Germinal center (tissue), 1 donor: ENCODE measurements at regions not wholly inside any gene's neighbourhood (a gene's known extent, or its start where the extent isn't known, plus 50 kb on each side); places are given as distances from the start of the nearest gene placed in this dataset.

Experiments used
- DNase-seq: peaks from one replicate; pipeline ENCODE4 v3.0.0; 2012; ENCODE audit warnings: mixed read lengths, low spot score

GRCh38 chr11:128299132-128299726, 288.1 kb downstream of the ETS1 start:
- DNase-seq, result no peak

DNA sequence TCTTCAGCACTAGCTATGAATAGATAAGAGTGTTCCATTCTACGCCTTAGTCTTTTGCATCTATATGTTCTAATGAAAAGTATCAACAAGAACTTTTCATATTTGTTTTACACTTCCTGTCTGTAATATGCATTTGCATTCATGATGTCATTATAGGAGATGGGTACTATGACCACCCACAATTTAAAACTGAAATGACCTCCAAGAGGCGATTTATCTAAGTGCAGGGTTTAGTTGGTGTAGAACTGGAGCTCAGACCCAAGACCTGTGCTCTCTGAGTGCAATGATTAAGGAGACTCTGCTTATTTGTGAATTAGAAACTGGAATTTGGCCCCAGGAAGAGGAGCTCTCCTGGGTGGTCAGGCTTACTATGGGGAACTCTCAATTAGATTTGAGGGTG, 289.1 kb downstream of the ETS1 start:
- DNase-seq, result no peak

GRCh38 chr11:128297805-128298204, 289.6 kb downstream of the ETS1 start:
- DNase-seq, result no peak

DNA sequence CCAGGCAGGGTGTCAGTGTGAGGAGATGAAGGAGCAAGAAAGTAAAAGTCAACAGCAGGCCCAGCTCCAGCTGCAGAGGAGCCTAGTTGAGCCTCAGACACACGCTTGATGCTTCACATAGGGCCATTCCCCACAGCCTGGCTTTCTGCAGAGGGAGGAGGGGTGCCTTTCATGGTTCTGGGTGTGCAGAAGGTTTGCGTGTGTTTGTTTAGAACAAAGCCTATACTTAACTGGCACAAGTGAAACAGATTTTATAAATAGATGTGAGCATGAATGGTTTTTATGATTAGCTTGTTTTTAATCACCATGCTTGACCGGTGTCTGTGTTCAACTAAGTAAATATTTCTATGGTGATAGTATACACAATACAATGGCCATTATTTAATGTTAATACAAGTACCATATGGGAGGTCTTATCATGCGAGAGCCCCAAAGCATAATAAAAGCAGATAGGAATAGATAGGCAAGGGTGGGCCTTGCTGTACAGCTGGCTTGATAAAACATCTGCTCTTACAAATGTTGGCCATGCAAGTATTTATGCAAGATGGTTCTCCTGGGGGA, 290.2 kb downstream of the ETS1 start:
- DNase-seq, result no peak

DNA sequence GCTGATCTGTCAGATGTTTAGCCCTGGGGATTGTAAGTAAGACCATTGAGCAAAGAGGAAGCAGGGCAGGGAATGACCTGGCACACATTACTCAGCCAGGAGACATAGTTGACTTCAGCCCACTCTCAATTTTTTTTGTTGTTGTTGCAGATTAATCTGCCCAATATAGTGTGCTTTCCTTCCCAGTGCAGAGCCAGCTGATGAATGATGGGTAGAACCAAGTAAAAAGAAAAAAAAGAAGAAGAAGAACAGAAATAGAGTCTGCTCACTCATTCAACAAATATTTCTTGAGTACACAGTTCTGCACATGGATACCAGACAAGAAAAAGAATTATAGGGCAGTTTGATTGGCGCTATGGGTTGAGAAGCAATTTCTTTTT, 292.7 kb downstream of the ETS1 start:
- DNase-seq, result no peak

GRCh38 chr11:128294001-128294670, 293.2 kb downstream of the ETS1 start:
- DNase-seq, result no peak

GRCh38 chr11:128291835-128292234, 295.5 kb downstream of the ETS1 start:
- peak; percentile 53 for DNase-seq

DNA sequence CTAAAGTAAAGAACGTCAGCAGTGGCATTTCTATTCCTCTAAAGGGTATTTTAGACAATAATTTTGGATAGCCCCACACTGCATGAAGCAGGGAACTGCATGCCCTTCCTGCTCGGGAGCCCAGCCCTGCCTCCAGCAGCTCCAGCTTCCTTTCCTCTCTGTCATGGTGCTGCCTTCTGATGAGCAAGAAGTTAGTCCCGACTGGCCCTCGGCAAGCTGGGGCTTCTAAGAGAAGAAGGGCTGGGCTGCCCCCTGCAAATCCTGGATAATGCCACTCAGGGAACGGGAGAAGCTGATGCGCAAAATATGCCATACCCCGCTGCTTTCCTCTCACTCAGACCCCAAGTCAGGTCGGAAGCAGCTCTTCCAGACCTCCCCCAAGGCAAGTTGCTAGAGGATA, 296.4 kb downstream of the ETS1 start:
- DNase-seq, result peak; percentile 14

GRCh38 chr11:128290106-128290840, 297.1 kb downstream of the ETS1 start:
- DNase-seq, result peak; percentile 86

DNA sequence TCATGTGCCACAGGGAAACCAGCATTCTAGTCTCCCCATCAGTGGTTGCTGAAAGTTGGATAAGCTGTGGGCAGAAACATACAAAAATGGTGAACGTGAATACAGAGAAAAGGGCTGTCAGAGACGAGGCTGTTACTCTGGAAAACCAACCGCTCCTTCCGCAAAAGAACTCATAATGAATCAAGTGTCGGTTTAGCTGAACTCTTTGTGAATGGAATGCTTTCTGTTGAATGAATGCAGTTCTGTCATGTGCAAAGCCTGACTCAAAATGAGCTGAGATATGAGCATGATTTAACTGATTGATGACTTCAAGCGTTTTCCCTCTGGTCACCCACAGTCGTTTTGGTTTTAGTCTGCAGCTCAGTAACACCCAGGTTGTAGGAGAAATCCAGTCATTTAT, 298.3 kb downstream of the ETS1 start:
- no peak for DNase-seq

DNA sequence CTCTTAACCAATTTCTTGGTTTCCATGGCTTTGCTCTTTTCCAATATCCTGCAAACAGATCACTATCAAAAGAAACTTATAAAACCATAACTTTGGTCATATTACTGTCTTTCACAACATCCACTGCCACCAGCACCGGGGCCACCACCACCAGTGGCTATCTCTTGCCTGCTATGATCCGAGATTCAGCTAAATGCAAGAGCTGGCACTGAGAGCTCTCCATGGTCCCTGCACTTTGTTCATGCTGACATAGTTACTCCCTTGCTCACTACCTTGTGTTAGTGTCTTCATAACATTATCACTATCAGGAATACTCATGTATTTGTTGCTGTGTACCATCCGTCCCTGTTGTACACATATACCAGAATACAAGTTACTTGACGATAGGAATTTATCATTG, 299.0 kb downstream of the ETS1 start:
- DNase-seq, result no peak

GRCh38 chr11:128285321-128285720, 302.0 kb downstream of the ETS1 start:
- no peak for DNase-seq

DNA sequence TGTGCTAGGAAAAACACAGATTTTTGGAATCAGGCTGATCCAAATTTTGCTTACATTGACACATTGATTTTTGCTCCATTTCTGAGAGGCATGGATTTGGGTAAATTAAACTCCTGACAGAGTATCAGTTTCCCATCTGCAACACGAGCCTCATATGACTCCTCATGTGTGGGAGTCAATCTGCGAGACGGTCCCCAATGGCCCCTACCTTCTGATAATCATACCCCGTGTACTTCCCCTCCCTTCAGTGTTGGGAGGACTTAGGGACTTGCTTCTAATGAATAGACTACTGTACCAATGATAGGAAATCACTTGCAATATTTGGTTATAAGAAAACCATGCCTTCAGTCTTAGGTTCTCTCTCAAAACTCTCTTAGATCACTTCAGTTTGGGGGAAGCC, 302.7 kb downstream of the ETS1 start:
- no peak for DNase-seq

- no peak for DNase-seq
Observed at GRCh38 chr11:128283451-128283850, 303.9 kb downstream of the ETS1 start.

DNA sequence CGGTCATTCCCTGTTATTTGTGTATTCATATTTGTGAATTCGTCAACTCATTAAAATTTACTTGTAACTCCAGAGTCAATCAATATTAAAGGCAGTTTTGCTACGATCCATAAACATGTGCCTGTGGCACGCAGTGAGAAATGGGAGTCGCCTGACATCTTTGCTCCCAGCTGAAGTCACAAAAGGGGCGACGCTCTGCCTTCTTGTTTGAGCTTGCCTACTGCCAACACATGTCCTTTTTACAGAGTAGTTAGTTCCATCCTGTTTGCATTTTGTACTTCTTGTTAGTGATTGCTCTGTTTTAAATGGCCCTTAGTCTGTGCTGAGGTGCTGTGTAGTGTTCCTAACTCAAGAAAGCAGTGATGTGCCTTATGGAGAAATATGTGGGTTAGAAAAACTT, 305.3 kb downstream of the ETS1 start:
- DNase-seq, result no peak

GRCh38 chr11:128279866-128280265, 307.5 kb downstream of the ETS1 start:
- DNase-seq, result no peak

DNA sequence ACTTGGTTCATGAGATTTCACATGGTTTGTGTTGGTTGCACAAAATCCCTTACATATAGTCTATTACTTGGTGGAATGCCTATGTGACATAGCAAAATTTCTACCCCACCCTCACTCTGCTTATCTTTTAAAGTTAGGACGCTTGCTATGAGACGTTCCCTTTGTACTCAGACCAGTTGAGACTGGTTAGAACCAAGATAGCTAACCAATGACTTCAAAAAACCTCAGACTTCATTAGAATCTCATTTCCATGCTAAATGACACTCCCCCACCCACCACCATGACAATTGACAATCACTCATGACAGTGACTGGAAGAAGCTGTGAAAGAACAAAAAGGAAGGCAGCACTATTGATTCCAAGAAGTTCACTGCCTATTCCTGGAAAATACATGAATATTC, 313.6 kb downstream of the ETS1 start:
- no peak for DNase-seq

DNA sequence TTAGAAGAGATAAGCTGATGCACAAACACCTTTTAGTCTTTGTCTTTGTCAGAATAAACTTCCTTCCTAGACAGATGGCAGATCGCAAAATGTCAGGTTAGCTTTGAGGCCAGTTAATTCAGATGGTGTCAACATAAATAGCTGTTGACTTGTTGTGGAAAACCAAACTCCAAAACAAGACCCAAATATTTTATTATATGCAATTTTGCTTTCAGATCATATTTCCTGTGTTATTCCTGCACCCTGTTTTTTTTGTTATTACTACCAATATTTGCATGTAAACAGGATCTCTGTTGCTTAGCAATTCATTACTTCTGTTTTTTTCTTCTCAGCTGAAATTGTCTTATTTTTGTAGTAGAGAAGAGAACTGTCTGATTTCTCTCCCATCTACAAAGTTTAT, 316.0 kb downstream of the ETS1 start:
- peak; percentile 43 for DNase-seq

GRCh38 chr11:128269466-128269865, 317.9 kb downstream of the ETS1 start:
- no peak for DNase-seq

DNA sequence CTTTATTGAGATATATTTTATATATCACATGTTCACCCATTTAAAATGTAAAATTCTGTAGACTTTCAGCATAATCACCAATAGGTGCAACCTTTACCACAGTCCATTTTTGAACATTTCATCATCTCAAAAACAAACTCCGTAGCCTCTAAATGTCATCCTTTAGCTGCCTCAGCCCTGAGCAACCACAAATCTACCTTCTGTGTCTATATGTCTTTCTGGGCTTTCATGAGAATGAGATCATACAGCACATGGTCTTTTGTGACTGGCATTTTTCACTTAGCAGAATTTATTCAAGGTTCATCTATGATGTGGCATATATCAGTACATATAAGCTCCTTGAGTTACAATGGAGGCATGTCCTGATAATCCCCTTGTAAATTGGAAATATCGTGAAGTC, 320.5 kb downstream of the ETS1 start:
- DNase-seq, result no peak

GRCh38 chr11:128262463-128263345, 324.7 kb downstream of the ETS1 start:
- DNase-seq, result peak; percentile 32

GRCh38 chr11:128261011-128261421, 326.3 kb downstream of the ETS1 start:
- DNase-seq, result no peak
